MM.1S (cell line): ENCODE measurements at regions not wholly inside any gene's neighbourhood (a gene's known extent, or its start where the extent isn't known, plus 50 kb on each side); places are given as distances from the start of the nearest gene placed in this dataset.

Experiments
- DNase-seq: peaks from one replicate; pipeline ENCODE4 v3.0.0-alpha.2; 2015
- H2AFZ ChIP-seq: fragments of 300-600 bp; sonication (generic); 2 replicates; pipeline ENCODE4 v1.6.0; 2016; ENCODE audit warnings: antibody characterized with exemption, low read length
- H3F3A ChIP-seq: fragments of 300-600 bp; sonication (generic); 2 replicates; pipeline ENCODE4 v1.6.1; 2016; ENCODE audit warnings: mild to moderate bottlenecking, antibody characterized with exemption, low read length, moderate library complexity, mixed read lengths; ENCODE audit not compliant: insufficient read depth
- H3K27ac ChIP-seq: fragments of 300-600 bp; sonication (generic); 2 replicates; pipeline ENCODE4 v1.5.1; 2016; ENCODE audit warnings: mild to moderate bottlenecking, low read length
- H3K27me3 ChIP-seq: fragments of 300-600 bp; sonication (generic); replicated peaks from 2 replicates; pipeline ENCODE4 v1.6.0; 2016; ENCODE audit warnings: low read length; ENCODE audit not compliant: insufficient read depth
- H3K36me3 ChIP-seq: fragments of 300-600 bp; sonication (generic); replicated peaks from 2 replicates; pipeline ENCODE4 v1.6.1; 2016; ENCODE audit warnings: mild to moderate bottlenecking, low read length, mixed read lengths; ENCODE audit not compliant: insufficient read depth
- H3K4me1 ChIP-seq: fragments of 300-600 bp; sonication (generic); 2 replicates; pipeline ENCODE4 v1.6.1; 2016; ENCODE audit warnings: low read length, mixed read lengths
- H3K4me2 ChIP-seq: fragments of 300-600 bp; sonication (generic); 2 replicates; pipeline ENCODE4 v1.6.0; 2016; ENCODE audit warnings: low read depth, low read length
- H3K4me3 ChIP-seq: fragments of 300-600 bp; sonication (generic); 2 replicates; pipeline ENCODE4 v1.5.1; 2016; ENCODE audit warnings: low read length, mixed read lengths
- H3K79me2 ChIP-seq: fragments of 300-600 bp; sonication (generic); 2 replicates; pipeline ENCODE4 v1.6.1; 2016; ENCODE audit warnings: mixed run types, low read length, mixed read lengths
- H3K9ac ChIP-seq: fragments of 300-600 bp; sonication (generic); 2 replicates; pipeline ENCODE4 v1.6.1; 2016; ENCODE audit warnings: low read length, mixed read lengths
- H3K9me2 ChIP-seq: fragments of 300-600 bp; sonication (generic); replicated peaks from 2 replicates; pipeline ENCODE4 v1.6.1; 2016; ENCODE audit warnings: mild to moderate bottlenecking, low read length, mixed read lengths; ENCODE audit not compliant: insufficient read depth
- H3K9me3 ChIP-seq: fragments of 300-600 bp; sonication (generic); replicated peaks from 2 replicates; pipeline ENCODE4 v1.6.1; 2016; ENCODE audit warnings: mild to moderate bottlenecking, low read length, mixed read lengths; ENCODE audit not compliant: insufficient read depth
- H4K20me1 ChIP-seq: fragments of 300-600 bp; sonication (generic); 2 replicates; pipeline ENCODE4 v1.6.1; 2016; ENCODE audit warnings: mild to moderate bottlenecking, low read length, moderate library complexity, mixed read lengths; ENCODE audit not compliant: insufficient read depth
- CTCF ChIP-seq: fragments of 300-600 bp; sonication (generic); IDR thresholded peaks from 2 replicates; pipeline ENCODE4 v1.5.1; 2016; ENCODE audit warnings: antibody characterized with exemption, low read length, mixed read lengths
- EZH2 ChIP-seq: fragments of 300-600 bp; sonication (generic); optimal IDR thresholded peaks from 2 replicates; pipeline ENCODE3; 2017; ENCODE audit warnings: low read depth, mild to moderate bottlenecking, antibody characterized with exemption, low read length, mixed read lengths
- EZH2phosphoT487 ChIP-seq: fragments of 300-600 bp; sonication (generic); IDR thresholded peaks from 2 replicates; pipeline ENCODE4 v1.6.1; 2018; ENCODE audit warnings: antibody characterized with exemption, low read length

DNA sequence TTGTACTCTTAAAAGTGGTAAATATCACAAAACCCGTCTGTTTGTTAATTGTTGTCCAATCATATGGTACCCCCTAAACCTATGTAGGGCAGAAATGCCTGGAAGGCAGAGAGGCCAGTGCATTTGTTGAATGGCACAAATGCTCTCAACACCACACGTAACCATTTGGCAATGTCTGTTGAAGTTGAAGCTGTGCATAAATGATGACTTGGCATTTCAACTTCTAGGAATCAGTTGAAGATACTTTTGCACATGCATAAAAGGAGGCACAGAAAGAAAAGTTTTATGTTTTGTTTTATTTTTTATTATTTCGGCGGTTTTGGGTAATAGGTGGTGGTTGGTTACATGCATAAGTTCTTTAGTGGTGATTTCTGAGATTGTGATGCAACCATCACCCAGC is 246.6 kb downstream of the TAF11L14 start:
- Histone ChIP-seq H2AFZ (no peak overlapping the region), H3K36me3 (no peaks in the 10 kb centered on the region), H3K4me1 (no peaks in the 10 kb centered on the region), H3K9me3 (no peaks in the 10 kb centered on the region), H3K4me3 (no peak overlapping the region), H3K9me2 (no peaks in the 10 kb centered on the region), H4K20me1 (no peaks in the 10 kb centered on the region), H3K4me2 (no peak overlapping the region), H3K9ac (no peak overlapping the region), H3K27ac (no peak overlapping the region), H3K27me3 (no peaks in the 10 kb centered on the region), H3F3A (no peaks in the 10 kb centered on the region), H3K79me2 (no peaks in the 10 kb centered on the region)
- DNase-seq, result no peak
- TF ChIP-seq EZH2phosphoT487 (no peak), EZH2 (no peak)

- Histone ChIP-seq H3K27ac (no peak overlapping the region), H3K4me3 (no peak overlapping the region), H3K36me3 (no peaks in the 10 kb centered on the region), H3K9me2 (no peaks in the 10 kb centered on the region), H4K20me1 (no peaks in the 10 kb centered on the region), H3F3A (no peaks in the 10 kb centered on the region), H3K9me3 (no peaks in the 10 kb centered on the region), H3K4me1 (no peaks in the 10 kb centered on the region), H3K9ac (no peak overlapping the region), H3K27me3 (no peaks in the 10 kb centered on the region), H3K4me2 (no peak overlapping the region), H3K79me2 (no peaks in the 10 kb centered on the region), H2AFZ (no peak overlapping the region)
- no peak for DNase-seq
- TF ChIP-seq EZH2phosphoT487 (no peak), EZH2 (no peak), CTCF (no peak)
Observed at GRCh38 chr5:17882760-17883488, 248.7 kb downstream of the TAF11L14 start.

GRCh38 chr5:17888155-17888554 is 253.9 kb downstream of the TAF11L14 start:
- Histone ChIP-seq H4K20me1 (no peaks in the 10 kb centered on the region), H3K36me3 (no peaks in the 10 kb centered on the region), H3K27me3 (no peaks in the 10 kb centered on the region), H3K4me2 (no peak overlapping the region), H3K9ac (no peak overlapping the region), H3K79me2 (no peaks in the 10 kb centered on the region), H3K9me3 (no peaks in the 10 kb centered on the region), H3F3A (no peaks in the 10 kb centered on the region), H3K4me1 (no peaks in the 10 kb centered on the region), H3K9me2 (no peaks in the 10 kb centered on the region), H3K27ac (no peak overlapping the region), H2AFZ (no peak overlapping the region), H3K4me3 (no peak overlapping the region)
- TF ChIP-seq EZH2phosphoT487 (no peak), CTCF (no peak), EZH2 (no peak)
- no peak for DNase-seq

- no peak overlapping the region for H3K27ac ChIP-seq
- H3K36me3 ChIP-seq, result no peaks in the 10 kb centered on the region
- no peaks in the 10 kb centered on the region for H3F3A ChIP-seq
- H3K27me3 ChIP-seq, result no peaks in the 10 kb centered on the region
- H3K9me2 ChIP-seq, result no peaks in the 10 kb centered on the region
- H4K20me1 ChIP-seq, result no peaks in the 10 kb centered on the region
- TF ChIP-seq CTCF (no peak), EZH2 (no peak), EZH2phosphoT487 (no peak)
- H3K9ac ChIP-seq, result no peak overlapping the region
- no peak overlapping the region for H2AFZ ChIP-seq
- DNase-seq, result no peak
- no peaks in the 10 kb centered on the region for H3K4me1 ChIP-seq
- no peaks in the 10 kb centered on the region for H3K9me3 ChIP-seq
- H3K79me2 ChIP-seq, result no peaks in the 10 kb centered on the region
- no peak overlapping the region for H3K4me2 ChIP-seq
- no peak overlapping the region for H3K4me3 ChIP-seq
Observed at GRCh38 chr5:17890501-17890900, 256.2 kb downstream of the TAF11L14 start.
